SU-DHL-6 (cell line): ENCODE measurements at regions not wholly inside any gene's neighbourhood (a gene's known extent, or its start where the extent isn't known, plus 50 kb on each side); places are given as distances from the start of the nearest gene placed in this dataset.
"Not testable (repeated sequence)": the region's sequence is repeated elsewhere in the genome, so short reads cannot be mapped to it uniquely, and the experiment has no call there.

ENCODE experiments used
- H2AFZ ChIP-seq: fragments of 200-600 bp; sonication (generic); 2 replicates; pipeline ENCODE4 v1.6.1; 2014; ENCODE audit warnings: low read depth, mild to moderate bottlenecking, moderate library complexity, mixed read lengths, antibody characterized with exemption, low read length; ENCODE audit not compliant: severe bottlenecking
- H3F3A ChIP-seq: fragments of 200-600 bp; shearing (Covaris generic); 2 replicates; pipeline ENCODE4 v1.6.0; 2016; ENCODE audit warnings: antibody characterized with exemption, mild to moderate bottlenecking; ENCODE audit not compliant: insufficient read depth
- H3K27ac ChIP-seq: fragments of 200-600 bp; sonication (generic); 2 replicates; pipeline ENCODE4 v1.5.1; 2016; ENCODE audit warnings: low read depth, mild to moderate bottlenecking, low read length, moderate library complexity, mixed read lengths
- H3K27me3 ChIP-seq: fragments of 200-600 bp; sonication (generic), shearing (Covaris generic); 2 replicates; pipeline ENCODE4 v1.6.0; 2014; ENCODE audit warnings: mild to moderate bottlenecking, low read length
- H3K36me3 ChIP-seq: fragments of 200-600 bp; sonication (generic); 2 replicates; pipeline ENCODE4 v1.6.1; 2014; ENCODE audit warnings: mild to moderate bottlenecking, low read length, mixed read lengths
- H3K4me2 ChIP-seq: fragments of 300-600, 200-600 bp; shearing (Covaris generic), sonication (generic); 2 replicates; pipeline ENCODE4 v1.6.0; 2014; ENCODE audit warnings: low read length, low read depth, mild to moderate bottlenecking; ENCODE audit not compliant: poor library complexity, severe bottlenecking
- H3K4me3 ChIP-seq: fragments of 200-600 bp; sonication (generic); 2 replicates; pipeline ENCODE4 v1.5.1; 2014; ENCODE audit warnings: antibody characterized with exemption, low read length, mild to moderate bottlenecking, mixed read lengths; ENCODE audit not compliant: insufficient read depth, poor library complexity, severe bottlenecking
- H3K79me2 ChIP-seq: fragments of 200-600 bp; sonication (generic); 2 replicates; pipeline ENCODE4 v1.6.1; 2014; ENCODE audit warnings: mild to moderate bottlenecking, low read length, moderate library complexity; ENCODE audit not compliant: insufficient read depth
- H3K9ac ChIP-seq: fragments of 200-600 bp; sonication (generic); 2 replicates; pipeline ENCODE4 v1.7.0; 2014; ENCODE audit warnings: mild to moderate bottlenecking, low read length
- H3K9me2 ChIP-seq: fragments of 200-600 bp; sonication (generic); replicated peaks from 2 replicates; pipeline ENCODE4 v1.6.1; 2014; ENCODE audit warnings: low read length; ENCODE audit not compliant: insufficient read depth
- H3K9me3 ChIP-seq: fragments of 200-600 bp; sonication (generic); 2 replicates; pipeline ENCODE4 v1.6.1; 2014; ENCODE audit warnings: low read length, mixed read lengths; ENCODE audit not compliant: insufficient read depth
- H4K20me1 ChIP-seq: fragments of 200-600 bp; sonication (generic); 2 replicates; pipeline ENCODE4 v1.6.1; 2014; ENCODE audit warnings: low read depth, mild to moderate bottlenecking, antibody characterized with exemption, low read length, moderate library complexity, mixed read lengths
- EZH2phosphoT487 ChIP-seq: fragments of 200-600 bp; sonication (generic), shearing (Covaris generic); conservative IDR thresholded peaks from 2 replicates; pipeline ENCODE4 v1.6.1; 2018; ENCODE audit warnings: mild to moderate bottlenecking, antibody characterized with exemption, low read length, moderate library complexity, mixed read lengths
- TF ChIP-seq, protein P1 (sequence below): fragments of 200-600 bp; sonication (generic); IDR thresholded peaks from one replicate; pipeline ENCODE4 v1.5.1; 2017; ENCODE audit warnings: antibody characterized with exemption, mild to moderate bottlenecking, low read length, moderate library complexity; ENCODE audit not compliant: insufficient read depth, poor library complexity, severe bottlenecking

DNA sequence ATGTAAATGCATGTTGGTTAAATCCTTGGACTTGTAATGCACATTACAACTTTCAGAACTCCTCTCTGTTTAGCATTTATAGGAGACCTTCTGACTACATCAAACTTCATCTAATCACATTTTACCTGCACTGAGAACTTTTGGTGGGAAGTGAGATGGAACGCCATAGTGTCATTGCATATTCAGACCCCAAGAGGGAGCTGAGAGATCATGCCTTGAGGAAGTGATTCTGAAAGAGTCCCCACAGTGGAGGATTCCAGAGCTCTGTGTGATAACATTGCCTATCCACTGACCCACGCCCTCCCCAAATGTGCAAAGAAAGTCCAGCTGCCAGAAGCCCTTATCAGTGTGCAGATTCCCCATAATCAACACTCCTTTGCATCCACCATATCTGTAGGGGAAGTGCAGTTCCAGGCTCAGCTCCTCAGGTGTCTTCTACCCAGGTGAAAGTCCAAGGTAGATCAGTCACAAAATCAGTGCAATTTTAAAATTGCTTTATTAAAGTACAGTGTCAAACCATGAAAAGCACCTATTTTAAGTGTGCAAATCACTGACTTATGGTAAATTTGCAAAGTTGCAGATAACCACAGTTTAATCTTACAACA lies 212.4 kb downstream of the RPIA start:
- Histone ChIP-seq H3K27me3 (no peaks in the 10 kb centered on the region), H3K9me3 (no peaks in the 10 kb centered on the region), H3K4me3 (no peak overlapping the region), H3K9ac (no peak overlapping the region), H3K4me2 (no peak overlapping the region), H3K79me2 (no peaks in the 10 kb centered on the region), H3F3A (no peaks in the 10 kb centered on the region), H3K27ac (no peak overlapping the region), H2AFZ (no peak overlapping the region), H4K20me1 (no peaks in the 10 kb centered on the region), H3K9me2 (no peaks in the 10 kb centered on the region), H3K36me3 (no peaks in the 10 kb centered on the region)
- no peak for TF ChIP-seq EZH2phosphoT487
- TF ChIP-seq, protein P1, sequence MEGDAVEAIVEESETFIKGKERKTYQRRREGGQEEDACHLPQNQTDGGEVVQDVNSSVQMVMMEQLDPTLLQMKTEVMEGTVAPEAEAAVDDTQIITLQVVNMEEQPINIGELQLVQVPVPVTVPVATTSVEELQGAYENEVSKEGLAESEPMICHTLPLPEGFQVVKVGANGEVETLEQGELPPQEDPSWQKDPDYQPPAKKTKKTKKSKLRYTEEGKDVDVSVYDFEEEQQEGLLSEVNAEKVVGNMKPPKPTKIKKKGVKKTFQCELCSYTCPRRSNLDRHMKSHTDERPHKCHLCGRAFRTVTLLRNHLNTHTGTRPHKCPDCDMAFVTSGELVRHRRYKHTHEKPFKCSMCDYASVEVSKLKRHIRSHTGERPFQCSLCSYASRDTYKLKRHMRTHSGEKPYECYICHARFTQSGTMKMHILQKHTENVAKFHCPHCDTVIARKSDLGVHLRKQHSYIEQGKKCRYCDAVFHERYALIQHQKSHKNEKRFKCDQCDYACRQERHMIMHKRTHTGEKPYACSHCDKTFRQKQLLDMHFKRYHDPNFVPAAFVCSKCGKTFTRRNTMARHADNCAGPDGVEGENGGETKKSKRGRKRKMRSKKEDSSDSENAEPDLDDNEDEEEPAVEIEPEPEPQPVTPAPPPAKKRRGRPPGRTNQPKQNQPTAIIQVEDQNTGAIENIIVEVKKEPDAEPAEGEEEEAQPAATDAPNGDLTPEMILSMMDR, result no peak

- H2AFZ ChIP-seq, result no peak overlapping the region
- H3K36me3 ChIP-seq, result no peaks in the 10 kb centered on the region
- H3K9me2 ChIP-seq, result no peaks in the 10 kb centered on the region
- no peak overlapping the region for H3K9ac ChIP-seq
- no peaks in the 10 kb centered on the region for H4K20me1 ChIP-seq
- no peak overlapping the region for H3K4me2 ChIP-seq
- H3K4me3 ChIP-seq, result no peak overlapping the region
- H3F3A ChIP-seq, result no peaks in the 10 kb centered on the region
- no peak overlapping the region for H3K27ac ChIP-seq
- no peaks in the 10 kb centered on the region for H3K79me2 ChIP-seq
- no peaks in the 10 kb centered on the region for H3K27me3 ChIP-seq
- TF ChIP-seq EZH2phosphoT487, result no peak
- TF ChIP-seq, protein P1, result no peak
- H3K9me3 ChIP-seq, result no peaks in the 10 kb centered on the region
Observed at GRCh38 chr2:88913280-88913679, 221.8 kb downstream of the RPIA start.

- H3K27me3 ChIP-seq, result no peaks in the 10 kb centered on the region
- H2AFZ ChIP-seq, result no peak overlapping the region
- no peak for TF ChIP-seq EZH2phosphoT487
- TF ChIP-seq, protein P1, result no peak
- H3K27ac ChIP-seq, result no peak overlapping the region
- no peaks in the 10 kb centered on the region for H3K79me2 ChIP-seq
- no peaks in the 10 kb centered on the region for H3K36me3 ChIP-seq
- H3K4me2 ChIP-seq, result no peak overlapping the region
- H3F3A ChIP-seq, result no peaks in the 10 kb centered on the region
- no peaks in the 10 kb centered on the region for H3K9me3 ChIP-seq
- no peak overlapping the region for H3K9ac ChIP-seq
- no peaks in the 10 kb centered on the region for H4K20me1 ChIP-seq
- no peaks in the 10 kb centered on the region for H3K9me2 ChIP-seq
- H3K4me3 ChIP-seq, result no peak overlapping the region
Observed at GRCh38 chr2:88919087-88919738, 227.7 kb downstream of the RPIA start.

- not testable (repeated sequence) for H3K27me3 ChIP-seq, H3K9me3 ChIP-seq, H3K4me2 ChIP-seq, H3K9me2 ChIP-seq, H3K27ac ChIP-seq, H2AFZ ChIP-seq, H3K9ac ChIP-seq, H3F3A ChIP-seq, H3K36me3 ChIP-seq, H3K4me3 ChIP-seq, H3K79me2 ChIP-seq, H4K20me1 ChIP-seq
Observed at GRCh38 chr2:88920399-88920798, 228.9 kb downstream of the RPIA start.
